T47D (cell line): ENCODE measurements at regions not wholly inside any gene's neighbourhood (a gene's known extent, or its start where the extent isn't known, plus 50 kb on each side); places are given as distances from the start of the nearest gene placed in this dataset.

Experiments
- DNase-seq, 2 experiments: peaks; one replicate each; pipeline versions ENCODE4 v3.0.0 to v3.0.0-alpha.2; 2011 to 2012; ENCODE audit warnings: low read depth in 1 of 2, low spot score in 1 of 2
- JUND ChIP-seq: IDR thresholded peaks from 2 replicates; pipeline ENCODE4 v1.6.1; 2012; ENCODE audit warnings: low read depth
- in situ Hi-C: cut with HindIII; loops from 2 replicates; pipeline ENCODE4 v1.10.0; 2016; ENCODE audit warnings: low sequenced_read_pairs, low pct_unique_long_range_greater_than_20kb

- no peak for TF ChIP-seq JUND
- no peak for DNase-seq
- in situ Hi-C loops: no loop called here
Measured at GRCh38 chr4:17280261-17281018, 231.4 kb downstream of the QDPR start.

- no peak for TF ChIP-seq JUND
- in situ Hi-C loops: no loop called here
- no peak for DNase-seq
Measured at GRCh38 chr4:17276776-17277175, 235.1 kb downstream of the QDPR start.

GRCh38 chr4:17275836-17276235 lies 236.1 kb downstream of the QDPR start:
- no peak for DNase-seq
- TF ChIP-seq JUND: no peak
- in situ Hi-C loops: no loop called here

GRCh38 chr4:17273047-17273446 lies 238.8 kb downstream of the QDPR start:
- in situ Hi-C loops: no loop called here
- no peak for DNase-seq
- no peak for TF ChIP-seq JUND

- no peak for TF ChIP-seq JUND
- in situ Hi-C loops: no loop called here
- DNase-seq: no peak
Measured at GRCh38 chr4:17272154-17272553, 239.7 kb downstream of the QDPR start.

DNA sequence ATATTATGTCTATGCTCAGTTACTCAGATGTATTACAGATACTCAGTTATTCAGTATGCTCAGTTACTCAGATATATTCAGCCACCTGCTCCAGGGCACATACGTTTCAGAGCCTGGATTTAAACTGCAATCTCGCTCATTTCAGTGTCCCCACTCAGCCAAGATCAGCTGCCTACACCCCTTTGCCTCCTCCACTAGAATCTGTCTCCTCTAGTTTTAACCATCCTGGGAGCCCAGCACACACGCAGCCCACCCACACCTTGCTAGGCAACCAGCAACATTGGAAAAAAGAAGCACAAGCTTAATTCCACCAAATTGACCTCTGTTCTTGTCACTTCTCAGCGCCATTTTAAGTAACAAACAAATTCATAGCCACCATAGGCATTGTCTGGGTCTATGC lies 246.2 kb downstream of the QDPR start:
- in situ Hi-C loops: no loop called here
- no peak for DNase-seq
- no peak for TF ChIP-seq JUND

DNA sequence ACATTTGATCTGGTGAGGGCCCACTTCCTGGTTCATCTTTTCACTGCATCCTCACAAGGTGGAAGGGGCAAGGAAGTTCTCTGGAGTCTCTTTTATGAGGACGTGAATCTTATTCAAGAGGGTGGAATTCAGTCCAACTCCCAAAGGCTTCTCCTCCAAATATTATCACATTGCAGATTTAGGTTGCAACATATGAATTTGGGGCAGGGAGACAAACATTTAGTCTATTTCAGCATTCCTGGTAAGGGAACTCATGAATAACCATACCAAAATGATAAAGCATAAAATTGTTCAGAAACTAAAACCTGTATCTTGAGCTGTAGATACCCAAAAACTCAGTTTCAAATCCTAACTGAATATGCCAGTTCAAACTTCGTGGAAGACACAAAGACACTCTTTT lies 246.8 kb downstream of the QDPR start:
- TF ChIP-seq JUND: no peak
- no peak for DNase-seq
- in situ Hi-C loops: no loop called here

- DNase-seq: no peak
- in situ Hi-C loops: no loop called here
- TF ChIP-seq JUND: no peak
Measured at GRCh38 chr4:17260166-17260907, 251.6 kb downstream of the QDPR start.

DNA sequence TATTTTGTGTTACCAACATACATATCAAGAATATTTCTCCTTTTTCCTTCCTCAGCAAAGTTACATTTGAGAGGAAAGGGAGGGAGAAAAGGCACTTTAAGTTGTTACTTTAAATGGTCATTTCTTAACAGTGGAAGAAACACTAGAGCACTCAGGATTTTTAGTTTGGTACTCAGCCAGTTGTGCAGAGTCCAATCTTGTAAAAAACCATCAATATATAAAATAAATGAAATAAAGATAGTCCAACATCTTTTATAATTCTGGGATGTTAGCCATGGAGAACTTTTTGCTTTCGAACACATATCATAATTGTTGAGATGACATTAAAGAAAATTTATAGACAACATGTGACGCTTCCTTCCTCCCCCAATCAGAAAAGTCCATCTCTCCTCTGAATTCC lies 253.8 kb downstream of the QDPR start:
- no peak for DNase-seq
- no peak for TF ChIP-seq JUND
- in situ Hi-C loops: no loop called here

DNA sequence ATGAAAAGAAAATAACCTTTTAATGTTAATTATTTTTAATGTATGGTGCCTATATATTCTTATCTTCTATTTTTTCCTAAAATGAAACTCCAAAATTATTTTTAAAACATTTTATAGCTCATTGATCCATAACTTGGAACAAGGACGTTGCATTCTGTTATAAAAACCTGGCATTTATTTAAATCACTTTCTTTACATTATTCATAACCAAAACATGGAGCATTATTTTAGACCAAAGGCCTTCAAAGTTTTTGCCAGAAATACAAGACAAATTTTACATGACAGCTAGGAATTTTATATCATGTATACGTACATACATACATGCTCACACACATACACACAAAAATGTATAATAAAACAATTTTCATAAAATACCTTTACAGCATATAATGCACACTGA lies 259.8 kb downstream of the QDPR start:
- TF ChIP-seq JUND: no peak
- in situ Hi-C loops: no loop called here

DNA sequence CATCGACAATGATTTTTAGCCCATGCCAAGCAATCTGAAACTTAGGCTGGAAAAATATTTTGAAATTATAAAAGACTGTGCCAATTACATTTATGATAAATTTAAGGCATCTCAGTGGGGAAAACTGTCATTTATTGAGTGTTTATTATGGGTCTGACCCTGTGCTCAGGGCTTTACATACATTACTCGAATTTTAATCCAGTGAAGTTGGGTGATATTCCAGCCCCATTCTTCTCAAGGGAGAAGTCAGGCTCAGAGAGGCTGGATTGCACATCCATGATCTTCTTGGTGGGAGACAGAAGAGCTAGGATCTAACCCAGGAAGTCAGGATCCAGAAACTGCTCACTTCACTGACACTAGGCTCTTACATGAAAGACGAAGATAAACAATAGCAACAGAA lies 260.8 kb downstream of the QDPR start:
- in situ Hi-C loops: no loop called here
- TF ChIP-seq JUND: no peak
- no peak for DNase-seq

More for the DNA sequence above, 259.8 kb downstream of the QDPR start:
- no peak for DNase-seq

GRCh38 chr4:17250591-17250990 lies 261.3 kb downstream of the QDPR start:
- in situ Hi-C loops: no loop called here
- DNase-seq: no peak
- TF ChIP-seq JUND: no peak

DNA sequence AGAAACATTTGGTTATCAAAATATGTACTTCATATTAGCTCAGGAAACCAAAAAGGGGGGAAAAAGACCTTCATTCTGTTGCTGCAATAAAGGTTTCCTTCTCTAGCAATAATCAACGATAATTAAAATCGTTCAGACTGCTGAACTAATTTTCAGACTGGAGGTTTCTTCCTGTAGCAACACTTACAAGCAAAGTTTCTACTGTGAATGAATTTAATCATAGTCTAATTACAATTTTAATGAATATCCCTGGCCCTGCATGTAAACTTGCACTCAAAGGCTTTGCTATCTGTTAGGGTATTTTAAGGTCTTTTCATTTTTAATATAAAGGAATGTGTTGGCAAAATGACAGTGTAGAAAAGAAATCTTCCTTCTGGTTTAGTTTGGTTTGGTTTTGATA lies 265.2 kb downstream of the QDPR start:
- no peak for TF ChIP-seq JUND
- in situ Hi-C loops: no loop called here
- DNase-seq: no peak
